Activated naive CD4-positive, alpha-beta T cell treated with anti-CD3 and anti-CD28 coated beads, Interleukin-2, amount 50 U/mL, for 24 hours (primary cell): ENCODE measurements at regions not wholly inside any gene's neighbourhood (a gene's known extent, or its start where the extent isn't known, plus 50 kb on each side); places are given as distances from the start of the nearest gene placed in this dataset.
"Not testable (repeated sequence)": the region's sequence is repeated elsewhere in the genome, so short reads cannot be mapped to it uniquely, and the experiment has no call there.

Experiments
- H3K27ac Mint-ChIP-seq: one replicate; pipeline ENCODE4 v1.8.0; 2021; ENCODE audit warnings: mild to moderate bottlenecking, mixed read lengths
- H3K27me3 Mint-ChIP-seq: one replicate; pipeline ENCODE4 v1.8.0; 2021; ENCODE audit warnings: mixed read lengths
- H3K36me3 Mint-ChIP-seq: one replicate; pipeline ENCODE4 v1.8.0; 2021; ENCODE audit warnings: mixed read lengths
- H3K4me1 Mint-ChIP-seq: one replicate; pipeline ENCODE4 v1.8.0; 2021; ENCODE audit warnings: mixed read lengths
- H3K4me3 Mint-ChIP-seq: one replicate; pipeline ENCODE4 v1.8.0; 2021; ENCODE audit warnings: mild to moderate bottlenecking, mixed read lengths
- H3K9me3 Mint-ChIP-seq: one replicate; pipeline ENCODE4 v1.8.0; 2021; ENCODE audit warnings: mixed read lengths

- H3K27me3 Mint-ChIP-seq, H3K4me3 Mint-ChIP-seq, H3K36me3 Mint-ChIP-seq, H3K4me1 Mint-ChIP-seq, H3K27ac Mint-ChIP-seq, H3K9me3 Mint-ChIP-seq: not testable (repeated sequence)
Observed at GRCh38 chrY:11098419-11098818, 1570.7 kb downstream of the TSPY10 start.

GRCh38 chrY:11099004-11099403 is 1571.3 kb downstream of the TSPY10 start:
- H3K9me3 Mint-ChIP-seq, result no peaks in the 10 kb centered on the region
- no peaks in the 10 kb centered on the region for H3K4me1 Mint-ChIP-seq
- H3K27me3 Mint-ChIP-seq, result no peaks in the 10 kb centered on the region
- no peak overlapping the region for H3K27ac Mint-ChIP-seq
- H3K4me3 Mint-ChIP-seq, result no peak overlapping the region
- H3K36me3 Mint-ChIP-seq, result no peaks in the 10 kb centered on the region

- not testable (repeated sequence) for H3K27ac Mint-ChIP-seq, H3K4me3 Mint-ChIP-seq
Observed at GRCh38 chrY:11100472-11100871, 1572.8 kb downstream of the TSPY10 start.

DNA sequence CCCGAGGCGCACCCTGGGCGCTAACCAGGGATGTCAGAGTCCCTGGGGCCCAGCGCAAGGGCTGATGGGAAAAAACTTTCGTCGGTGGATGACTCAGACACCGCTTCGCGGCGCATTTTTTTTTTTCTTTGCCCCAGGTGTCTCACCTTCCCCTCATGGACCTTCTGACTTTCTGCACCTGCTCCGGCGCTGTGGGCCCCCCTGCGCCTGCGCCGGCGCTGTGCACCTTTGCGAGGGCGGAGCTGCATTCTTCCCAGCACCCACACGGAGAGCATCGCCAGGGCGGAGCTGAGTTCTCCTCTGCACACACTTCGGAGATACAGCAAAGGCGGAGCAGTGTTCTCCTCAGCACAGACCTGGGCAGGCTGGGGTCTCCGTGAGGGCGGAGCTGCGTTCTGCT is 1575.3 kb downstream of the TSPY10 start:
- H3K27me3 Mint-ChIP-seq, H3K4me3 Mint-ChIP-seq, H3K36me3 Mint-ChIP-seq, H3K4me1 Mint-ChIP-seq, H3K9me3 Mint-ChIP-seq, H3K27ac Mint-ChIP-seq: not testable (repeated sequence)

More at GRCh38 chrY:11100472-11100871, 1572.8 kb downstream of the TSPY10 start:
- not testable (repeated sequence) for H3K27me3 Mint-ChIP-seq, H3K9me3 Mint-ChIP-seq, H3K4me1 Mint-ChIP-seq, H3K36me3 Mint-ChIP-seq

- H3K27me3 Mint-ChIP-seq, H3K9me3 Mint-ChIP-seq, H3K27ac Mint-ChIP-seq, H3K4me1 Mint-ChIP-seq, H3K4me3 Mint-ChIP-seq, H3K36me3 Mint-ChIP-seq: not testable (repeated sequence)
Observed at GRCh38 chrY:11107127-11107918, 1579.6 kb downstream of the TSPY10 start.

GRCh38 chrY:11151724-11152123 is 1549.3 kb upstream of the USP9Y start:
- H3K9me3 Mint-ChIP-seq, H3K36me3 Mint-ChIP-seq, H3K4me3 Mint-ChIP-seq, H3K27ac Mint-ChIP-seq, H3K4me1 Mint-ChIP-seq, H3K27me3 Mint-ChIP-seq: not testable (repeated sequence)

- not testable (repeated sequence) for H3K9me3 Mint-ChIP-seq, H3K36me3 Mint-ChIP-seq, H3K4me1 Mint-ChIP-seq, H3K27ac Mint-ChIP-seq, H3K27me3 Mint-ChIP-seq, H3K4me3 Mint-ChIP-seq
Observed at GRCh38 chrY:11156100-11156499, 1544.9 kb upstream of the USP9Y start.

DNA sequence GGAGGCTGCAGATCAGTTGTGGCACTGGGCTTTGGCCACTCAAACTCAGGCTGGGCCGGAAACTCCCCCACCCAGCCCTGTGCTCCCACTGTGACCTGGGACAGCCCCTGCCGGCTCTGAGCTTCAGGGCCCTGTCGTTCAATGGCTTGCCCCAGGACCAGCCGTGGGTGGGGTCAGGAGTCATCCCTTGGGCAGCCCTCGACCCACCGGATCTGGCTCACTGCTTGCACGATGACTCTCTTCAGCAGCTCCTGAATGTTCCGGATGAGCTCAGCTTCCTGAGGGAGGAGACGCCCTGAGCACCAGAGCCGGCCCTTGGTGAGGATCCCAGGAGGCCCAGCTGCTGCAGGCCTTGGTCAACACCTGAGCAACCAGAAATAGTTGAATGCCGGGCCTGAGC is 1544.2 kb upstream of the USP9Y start:
- not testable (repeated sequence) for H3K27ac Mint-ChIP-seq, H3K4me1 Mint-ChIP-seq, H3K27me3 Mint-ChIP-seq, H3K9me3 Mint-ChIP-seq, H3K36me3 Mint-ChIP-seq, H3K4me3 Mint-ChIP-seq

- H3K4me1 Mint-ChIP-seq, H3K4me3 Mint-ChIP-seq, H3K36me3 Mint-ChIP-seq, H3K27ac Mint-ChIP-seq, H3K27me3 Mint-ChIP-seq, H3K9me3 Mint-ChIP-seq: not testable (repeated sequence)
Observed at GRCh38 chrY:11177033-11177432, 1524.0 kb upstream of the USP9Y start.

- not testable (repeated sequence) for H3K27me3 Mint-ChIP-seq, H3K9me3 Mint-ChIP-seq, H3K27ac Mint-ChIP-seq, H3K36me3 Mint-ChIP-seq, H3K4me1 Mint-ChIP-seq, H3K4me3 Mint-ChIP-seq
Observed at GRCh38 chrY:11201133-11201532, 1499.9 kb upstream of the USP9Y start.

- not testable (repeated sequence) for H3K27ac Mint-ChIP-seq, H3K36me3 Mint-ChIP-seq, H3K27me3 Mint-ChIP-seq, H3K4me3 Mint-ChIP-seq, H3K4me1 Mint-ChIP-seq, H3K9me3 Mint-ChIP-seq
Observed at GRCh38 chrY:11214851-11215250, 1486.2 kb upstream of the USP9Y start.
